ENCODE measurements at regions not wholly inside any gene's neighbourhood (a gene's known extent, or its start where the extent isn't known, plus 50 kb on each side); places are given as distances from the start of the nearest gene placed in this dataset.
A peak's percentile ranks its signal among the peaks of the same experiment; 100 is the strongest.

DNA sequence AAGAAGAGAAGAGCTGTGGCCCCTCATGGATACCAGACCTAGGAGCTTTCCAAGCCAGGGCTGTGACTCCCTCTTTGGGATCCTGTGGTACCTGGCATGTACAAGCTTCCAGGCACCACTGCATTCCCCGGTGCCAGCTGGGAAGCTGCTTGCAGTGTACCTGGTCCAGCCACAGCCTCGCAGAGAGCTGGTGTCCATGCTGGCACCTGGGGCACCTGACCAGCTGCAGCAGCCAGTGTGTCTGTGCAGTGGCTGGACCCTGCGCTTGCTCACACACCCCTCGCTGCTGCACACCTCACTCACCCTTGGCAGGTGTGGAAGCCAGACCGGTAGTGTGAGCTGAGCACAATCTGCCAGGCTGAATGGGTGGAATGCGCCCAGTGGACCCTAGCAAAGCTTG, 190.9 kb upstream of the MAN1A1 start:
- Histone ChIP-seq H3K27me3 (no peaks in the 10 kb centered on the region), H3K27ac (no peak overlapping the region), H3K4me3 (no peak overlapping the region), H3K9me3 (no peaks in the 10 kb centered on the region), H3K4me1 (no peaks in the 10 kb centered on the region), H3K36me3 (replicated peaks in 1 of 2; ENCODE audit: insufficient read depth in 1 of 2, low read depth in 2 of 2) (no peaks in the 10 kb centered on the region)
- peak in 1 of 4 donors; percentile 11 for DNase-seq
- intact Hi-C loops (cut with DNase I): no loop called here
- WGBS, 2 donors: 93% methylated on average over 2 to 6 of the region's 6 CpGs
- TF ChIP-seq, protein P1, sequence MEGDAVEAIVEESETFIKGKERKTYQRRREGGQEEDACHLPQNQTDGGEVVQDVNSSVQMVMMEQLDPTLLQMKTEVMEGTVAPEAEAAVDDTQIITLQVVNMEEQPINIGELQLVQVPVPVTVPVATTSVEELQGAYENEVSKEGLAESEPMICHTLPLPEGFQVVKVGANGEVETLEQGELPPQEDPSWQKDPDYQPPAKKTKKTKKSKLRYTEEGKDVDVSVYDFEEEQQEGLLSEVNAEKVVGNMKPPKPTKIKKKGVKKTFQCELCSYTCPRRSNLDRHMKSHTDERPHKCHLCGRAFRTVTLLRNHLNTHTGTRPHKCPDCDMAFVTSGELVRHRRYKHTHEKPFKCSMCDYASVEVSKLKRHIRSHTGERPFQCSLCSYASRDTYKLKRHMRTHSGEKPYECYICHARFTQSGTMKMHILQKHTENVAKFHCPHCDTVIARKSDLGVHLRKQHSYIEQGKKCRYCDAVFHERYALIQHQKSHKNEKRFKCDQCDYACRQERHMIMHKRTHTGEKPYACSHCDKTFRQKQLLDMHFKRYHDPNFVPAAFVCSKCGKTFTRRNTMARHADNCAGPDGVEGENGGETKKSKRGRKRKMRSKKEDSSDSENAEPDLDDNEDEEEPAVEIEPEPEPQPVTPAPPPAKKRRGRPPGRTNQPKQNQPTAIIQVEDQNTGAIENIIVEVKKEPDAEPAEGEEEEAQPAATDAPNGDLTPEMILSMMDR (IDR thresholded peaks at IDR 0.05): no peak
- TF ChIP-seq POLR2A (IDR thresholded peaks at IDR 0.05): no peak
- ATAC-seq: no peak

DNA sequence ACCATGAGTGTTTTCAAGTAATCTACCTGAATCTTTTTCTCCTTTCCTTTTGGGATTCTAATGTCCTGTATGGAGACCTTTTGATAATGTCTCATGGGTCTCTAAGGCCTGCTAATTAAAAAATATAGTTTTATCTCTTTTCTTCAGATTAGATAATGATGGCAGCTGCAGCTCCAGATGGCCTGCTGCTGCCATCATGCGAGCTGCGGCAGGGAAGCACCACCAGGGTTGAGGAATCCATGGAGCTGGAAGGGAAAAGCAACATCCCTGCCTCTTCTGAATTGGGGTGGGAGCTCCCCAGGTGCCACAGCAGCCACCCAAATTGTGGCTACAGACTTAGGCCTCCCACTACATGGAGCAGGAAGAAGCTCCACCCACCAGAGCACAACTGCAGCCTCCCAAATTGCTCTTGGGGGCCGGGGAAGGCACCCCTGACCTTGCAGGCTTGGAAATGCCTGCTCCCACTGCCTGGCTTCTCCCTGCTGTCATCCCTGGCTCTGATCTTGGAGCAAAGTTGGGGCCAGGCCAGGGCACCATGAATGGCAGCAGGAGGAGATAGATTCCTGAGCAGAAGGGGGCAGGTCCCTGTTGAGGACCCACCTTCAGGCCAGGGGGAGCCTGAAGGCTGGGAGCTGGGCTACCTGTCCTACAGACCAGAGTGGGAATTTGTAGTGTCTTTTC, 189.6 kb upstream of the MAN1A1 start:
- intact Hi-C loops (cut with DNase I): no loop called here
- no peak for ATAC-seq
- H3K27me3 ChIP-seq: no peaks in the 10 kb centered on the region
- DNase-seq: no peak
- no peaks in the 10 kb centered on the region for H3K36me3 ChIP-seq (replicated peaks in 1 of 2; ENCODE audit: insufficient read depth in 1 of 2, low read depth in 2 of 2)
- 94 to 97% methylated on average over 3 of the region's 3 CpGs for WGBS, 2 donors
- H3K9me3 ChIP-seq: no peaks in the 10 kb centered on the region
- no peak overlapping the region for H3K4me3 ChIP-seq
- no peak overlapping the region for H3K27ac ChIP-seq
- TF ChIP-seq POLR2A (IDR thresholded peaks at IDR 0.05): no peak
- TF ChIP-seq, protein P1 (IDR thresholded peaks at IDR 0.05): no peak
- no peaks in the 10 kb centered on the region for H3K4me1 ChIP-seq

DNA sequence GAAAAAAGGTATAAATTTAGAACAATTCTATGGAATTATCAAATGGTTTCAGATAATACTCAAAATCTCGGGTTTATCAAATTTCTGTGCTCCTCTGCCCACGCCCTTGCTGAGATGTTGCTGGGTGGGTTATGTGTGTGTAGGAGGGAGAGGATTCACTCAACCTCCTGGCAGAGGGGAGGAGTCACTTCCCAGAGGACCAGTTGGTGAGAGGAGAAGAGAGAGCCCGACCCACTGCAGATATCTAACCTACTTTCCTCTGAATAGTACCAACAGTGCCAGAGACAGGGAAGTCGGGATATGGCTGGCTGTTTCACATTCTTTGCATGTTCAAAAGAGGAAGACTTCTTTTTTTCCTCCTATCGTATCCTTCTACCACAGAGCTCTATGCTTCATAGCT, 187.1 kb upstream of the MAN1A1 start:
- H3K27me3 ChIP-seq: no peaks in the 10 kb centered on the region
- TF ChIP-seq, protein P1 (IDR thresholded peaks at IDR 0.05): no peak
- TF ChIP-seq POLR2A (IDR thresholded peaks at IDR 0.05): no peak
- H3K9me3 ChIP-seq: no peaks in the 10 kb centered on the region
- no peak for DNase-seq
- peaks cover 6% of the 10 kb centered on the region for H3K4me1 ChIP-seq
- no peak overlapping the region for H3K27ac ChIP-seq
- WGBS, 2 donors: 80 to 87% methylated on average over 5 of the region's 5 CpGs
- H3K36me3 ChIP-seq (replicated peaks in 1 of 2; ENCODE audit: insufficient read depth in 1 of 2, low read depth in 2 of 2): no peaks in the 10 kb centered on the region
- H3K4me3 ChIP-seq: no peak overlapping the region
- intact Hi-C loops (cut with DNase I): no loop called here
- ATAC-seq: no peak

DNA sequence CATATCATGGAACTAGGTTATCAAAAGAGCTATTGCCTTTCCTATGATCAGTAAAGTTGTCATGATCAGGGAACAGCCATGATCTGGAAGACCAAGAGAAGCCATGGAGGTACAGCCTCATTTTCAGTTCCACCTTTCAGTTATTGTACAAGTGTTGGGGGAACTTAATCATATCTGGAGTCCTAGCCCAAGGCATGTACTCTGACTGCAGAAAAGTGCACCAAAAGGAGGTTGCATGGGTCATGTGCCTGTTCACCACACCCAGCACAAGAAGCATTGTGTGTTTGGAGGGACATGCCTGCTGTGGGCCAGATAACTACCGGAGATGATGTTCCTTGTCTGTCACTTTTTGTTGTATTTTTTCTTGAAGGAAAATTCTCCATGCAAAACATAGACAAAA, 185.8 kb upstream of the MAN1A1 start:
- intact Hi-C loops (cut with DNase I): no loop called here
- ATAC-seq (no peak), DNase-seq (no peak)
- H3K4me1 ChIP-seq: peaks cover 6% of the 10 kb centered on the region
- 96 to 97% methylated on average over 1 of the region's 1 CpG for WGBS, 2 donors
- no peaks in the 10 kb centered on the region for H3K9me3 ChIP-seq
- no peaks in the 10 kb centered on the region for H3K36me3 ChIP-seq (replicated peaks in 1 of 2; ENCODE audit: insufficient read depth in 1 of 2, low read depth in 2 of 2)
- TF ChIP-seq, protein P1 (IDR thresholded peaks at IDR 0.05): no peak
- TF ChIP-seq POLR2A (IDR thresholded peaks at IDR 0.05): no peak
- no peak overlapping the region for H3K27ac ChIP-seq
- no peak overlapping the region for H3K4me3 ChIP-seq
- H3K27me3 ChIP-seq: no peaks in the 10 kb centered on the region

Measured in body of pancreas (tissue), 4 donors.